Astrocyte of the cerebellum (primary cell): ENCODE measurements at regions not wholly inside any gene's neighbourhood (a gene's known extent, or its start where the extent isn't known, plus 50 kb on each side); places are given as distances from the start of the nearest gene placed in this dataset.

Source experiments
- DNase-seq: peaks from one replicate; pipeline ENCODE4 v3.0.0-alpha.2; 2011; ENCODE audit warnings: low read depth
- H3K4me3 ChIP-seq: 2 replicates; pipeline ENCODE4 v1.5.1; 2011; ENCODE audit warnings: mild to moderate bottlenecking, low read depth, low read length, moderate library complexity
- CTCF ChIP-seq: IDR thresholded peaks from 2 replicates; pipeline ENCODE4 v1.5.1; 2012; ENCODE audit warnings: low read length, low read depth, moderate library complexity, mild to moderate bottlenecking; ENCODE audit errors: missing control alignments
- in situ Hi-C: cut with HindIII; loops from 2 replicates; pipeline ENCODE4 v1.10.0; 2017; ENCODE audit warnings: low sequenced_read_pairs

GRCh38 chr6:144989319-144990107 is 704.4 kb downstream of the UTRN start:
- no peak for DNase-seq
- in situ Hi-C loops, result no loop called here
- TF ChIP-seq CTCF, result no peak
- no peak overlapping the region for H3K4me3 ChIP-seq

DNA sequence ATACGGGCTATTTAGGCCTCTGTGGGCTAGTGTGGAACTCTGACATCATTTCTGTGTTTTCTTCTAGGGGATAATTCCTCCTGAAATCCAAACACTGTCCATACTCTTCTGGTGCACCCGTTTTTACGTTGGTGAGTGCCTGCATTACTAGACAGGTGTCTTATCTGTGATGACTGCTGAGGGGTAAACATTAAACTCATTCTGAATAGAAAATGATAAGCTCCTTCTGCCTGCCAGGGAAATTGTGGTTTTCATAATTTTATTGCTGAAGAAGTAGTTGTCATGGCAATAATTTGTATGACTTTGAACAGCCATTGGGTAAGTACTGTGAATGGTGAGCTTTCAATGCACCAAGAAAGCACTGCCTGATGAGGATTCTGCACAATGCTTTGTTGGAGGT is 705.6 kb downstream of the UTRN start:
- in situ Hi-C loops, result no loop called here
- no peak for DNase-seq
- TF ChIP-seq CTCF, result no peak
- no peak overlapping the region for H3K4me3 ChIP-seq

GRCh38 chr6:144993870-144994269 is 708.7 kb downstream of the UTRN start:
- no peak for DNase-seq
- TF ChIP-seq CTCF, result no peak
- in situ Hi-C loops, result no loop called here
- H3K4me3 ChIP-seq, result no peak overlapping the region

- H3K4me3 ChIP-seq, result no peak overlapping the region
- no peak for TF ChIP-seq CTCF
- in situ Hi-C loops, result no loop called here
- no peak for DNase-seq
Observed at GRCh38 chr6:144997996-144998395, 712.9 kb downstream of the UTRN start.

GRCh38 chr6:144999127-144999526 is 714.0 kb downstream of the UTRN start:
- in situ Hi-C loops, result no loop called here

GRCh38 chr6:145003145-145003544 is 718.0 kb downstream of the UTRN start:
- in situ Hi-C loops, result no loop called here
- H3K4me3 ChIP-seq, result no peak overlapping the region
- no peak for TF ChIP-seq CTCF
- no peak for DNase-seq

More at GRCh38 chr6:144999127-144999526, 714.0 kb downstream of the UTRN start:
- TF ChIP-seq CTCF, result no peak
- no peak for DNase-seq
- no peak overlapping the region for H3K4me3 ChIP-seq
